Osteoblast (primary cell): ENCODE measurements at regions not wholly inside any gene's neighbourhood (a gene's known extent, or its start where the extent isn't known, plus 50 kb on each side); places are given as distances from the start of the nearest gene placed in this dataset.

Source experiments
- DNase-seq: peaks from one replicate; pipeline ENCODE4 v3.0.0; 2011; ENCODE audit warnings: low spot score, mixed read lengths; ENCODE audit not compliant: insufficient read length; ENCODE audit errors: missing footprints
- H2AFZ ChIP-seq: 2 replicates; pipeline ENCODE4 v1.6.0; 2011; ENCODE audit warnings: mild to moderate bottlenecking, low read length
- H3K27ac ChIP-seq: 2 replicates; pipeline ENCODE4 v1.5.1; 2011; ENCODE audit warnings: mild to moderate bottlenecking, low read depth, low read length, moderate library complexity
- H3K27me3 ChIP-seq: 2 replicates; pipeline ENCODE4 v1.6.0; 2012; ENCODE audit warnings: mild to moderate bottlenecking, control low read depth, inconsistent platforms, low read length, moderate library complexity; ENCODE audit not compliant: insufficient read depth
- H3K36me3 ChIP-seq: 2 replicates; pipeline ENCODE4 v1.5.1; 2011; ENCODE audit warnings: mild to moderate bottlenecking, low read length, control low read depth, moderate library complexity; ENCODE audit not compliant: insufficient read depth
- H3K4me1 ChIP-seq: 2 replicates; pipeline ENCODE4 v1.5.1; 2011; ENCODE audit warnings: mild to moderate bottlenecking, low read length, control low read depth, moderate library complexity; ENCODE audit not compliant: insufficient read depth
- H3K4me2 ChIP-seq: 2 replicates; pipeline ENCODE4 v1.6.0; 2011; ENCODE audit warnings: mild to moderate bottlenecking, low read length; ENCODE audit not compliant: insufficient read depth
- H3K4me3 ChIP-seq: fragments of 200-600 bp; sonication (generic); 3 replicates; pipeline ENCODE4 v1.5.1; 2012; ENCODE audit warnings: mild to moderate bottlenecking, low read length, inconsistent platforms; ENCODE audit not compliant: insufficient read depth
- H3K79me2 ChIP-seq: 2 replicates; pipeline ENCODE4 v1.6.0; 2012; ENCODE audit warnings: mild to moderate bottlenecking, low read length, control low read depth, inconsistent platforms; ENCODE audit not compliant: insufficient read depth
- H3K9me3 ChIP-seq: 2 replicates; pipeline ENCODE4 v1.5.1; 2011; ENCODE audit warnings: low read depth, low read length, control low read depth
- H4K20me1 ChIP-seq: 2 replicates; pipeline ENCODE4 v1.6.0; 2012; ENCODE audit warnings: mild to moderate bottlenecking, low read length, control low read depth; ENCODE audit not compliant: insufficient read depth
- TF ChIP-seq, protein P1 (sequence below): IDR thresholded peaks from 2 replicates; pipeline ENCODE4 v1.5.1; 2011; ENCODE audit warnings: mild to moderate bottlenecking, low read depth, low read length, moderate library complexity; ENCODE audit errors: extremely low read depth

DNA sequence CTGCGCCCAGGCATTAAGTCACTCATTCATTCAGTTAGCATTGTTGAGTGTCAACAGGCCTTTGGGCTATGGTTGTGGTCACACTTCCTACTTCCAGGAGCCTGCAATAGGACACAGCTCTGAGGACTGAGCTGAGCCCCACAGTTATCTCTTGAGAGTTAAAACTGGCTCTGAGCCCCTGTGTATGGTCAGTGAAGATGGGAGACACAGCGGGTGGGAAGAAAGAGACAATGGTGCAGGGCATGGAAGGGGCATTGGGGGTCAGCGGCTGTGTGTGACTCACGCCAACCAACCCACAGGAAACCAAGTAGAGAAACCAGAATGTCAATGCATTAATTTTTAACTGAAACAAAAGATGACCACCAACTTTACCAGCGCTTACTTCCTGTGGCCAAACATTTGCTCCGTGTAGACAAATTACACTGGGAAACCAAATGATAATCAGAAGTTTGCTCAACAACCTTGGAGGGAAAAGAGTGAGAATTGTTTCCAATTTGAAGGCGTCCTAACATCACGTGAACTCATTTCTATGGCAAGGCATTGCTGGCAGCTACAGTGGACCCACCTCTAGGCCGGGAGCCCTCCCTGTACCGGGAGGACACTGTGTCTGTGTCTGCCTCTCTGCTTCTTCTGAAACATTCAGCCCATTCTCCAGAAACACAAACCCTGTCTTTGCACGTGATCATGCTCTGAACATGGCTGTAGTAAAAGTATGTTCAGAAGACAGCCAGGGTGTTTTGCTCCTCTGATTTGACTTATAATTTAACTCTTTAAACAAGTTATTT, 212.0 kb upstream of the ID2 start:
- peak overlapping the region; percentile 1 for H2AFZ ChIP-seq
- no peak overlapping the region for H3K4me2 ChIP-seq
- TF ChIP-seq, protein P1, sequence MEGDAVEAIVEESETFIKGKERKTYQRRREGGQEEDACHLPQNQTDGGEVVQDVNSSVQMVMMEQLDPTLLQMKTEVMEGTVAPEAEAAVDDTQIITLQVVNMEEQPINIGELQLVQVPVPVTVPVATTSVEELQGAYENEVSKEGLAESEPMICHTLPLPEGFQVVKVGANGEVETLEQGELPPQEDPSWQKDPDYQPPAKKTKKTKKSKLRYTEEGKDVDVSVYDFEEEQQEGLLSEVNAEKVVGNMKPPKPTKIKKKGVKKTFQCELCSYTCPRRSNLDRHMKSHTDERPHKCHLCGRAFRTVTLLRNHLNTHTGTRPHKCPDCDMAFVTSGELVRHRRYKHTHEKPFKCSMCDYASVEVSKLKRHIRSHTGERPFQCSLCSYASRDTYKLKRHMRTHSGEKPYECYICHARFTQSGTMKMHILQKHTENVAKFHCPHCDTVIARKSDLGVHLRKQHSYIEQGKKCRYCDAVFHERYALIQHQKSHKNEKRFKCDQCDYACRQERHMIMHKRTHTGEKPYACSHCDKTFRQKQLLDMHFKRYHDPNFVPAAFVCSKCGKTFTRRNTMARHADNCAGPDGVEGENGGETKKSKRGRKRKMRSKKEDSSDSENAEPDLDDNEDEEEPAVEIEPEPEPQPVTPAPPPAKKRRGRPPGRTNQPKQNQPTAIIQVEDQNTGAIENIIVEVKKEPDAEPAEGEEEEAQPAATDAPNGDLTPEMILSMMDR: no peak
- no peaks in the 10 kb centered on the region for H3K79me2 ChIP-seq
- no peaks in the 10 kb centered on the region for H3K27me3 ChIP-seq
- no peak for DNase-seq
- H4K20me1 ChIP-seq: no peaks in the 10 kb centered on the region
- no peak overlapping the region for H3K4me3 ChIP-seq
- no peaks in the 10 kb centered on the region for H3K4me1 ChIP-seq
- H3K36me3 ChIP-seq: no peaks in the 10 kb centered on the region
- no peaks in the 10 kb centered on the region for H3K9me3 ChIP-seq
- no peak overlapping the region for H3K27ac ChIP-seq

DNA sequence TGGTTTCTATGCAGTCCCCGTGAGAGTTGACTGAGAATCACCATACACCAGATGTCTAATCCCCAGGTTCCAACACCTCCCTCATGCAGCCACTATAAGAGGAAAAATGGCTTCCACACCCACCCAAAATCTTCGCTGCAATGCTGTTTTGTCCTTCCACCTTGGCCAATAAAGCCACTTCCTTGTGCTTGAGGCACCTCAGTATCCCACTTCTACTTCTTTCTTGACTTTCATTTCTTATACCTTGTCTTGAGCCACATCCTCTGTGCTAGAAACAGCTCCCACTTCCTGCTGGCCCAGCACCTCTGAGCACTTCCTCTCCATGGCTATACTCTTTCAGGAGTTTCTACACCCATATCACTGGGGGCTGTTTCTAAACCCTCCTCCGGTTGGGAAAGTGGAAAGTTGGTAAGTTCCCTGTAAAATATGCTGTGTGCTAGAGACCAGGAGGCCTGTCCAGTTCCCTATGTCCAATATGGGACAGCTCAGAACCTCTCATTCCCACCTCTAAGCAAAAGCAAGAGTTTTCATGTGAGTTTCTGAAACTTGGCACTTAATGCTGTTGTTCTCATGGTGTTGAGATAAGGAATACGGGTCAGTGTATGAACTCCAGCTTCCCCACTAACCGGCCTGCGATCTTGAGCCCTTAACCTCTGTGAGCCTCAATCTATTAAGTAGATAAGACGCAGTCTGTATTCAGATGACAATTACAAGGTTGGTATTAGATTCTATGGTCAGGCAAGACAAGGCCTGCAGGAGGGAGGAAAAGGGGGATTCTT, 209.1 kb upstream of the ID2 start:
- H3K27me3 ChIP-seq: no peaks in the 10 kb centered on the region
- DNase-seq: no peak
- H2AFZ ChIP-seq: no peak overlapping the region
- no peaks in the 10 kb centered on the region for H4K20me1 ChIP-seq
- H3K79me2 ChIP-seq: no peaks in the 10 kb centered on the region
- no peak overlapping the region for H3K4me3 ChIP-seq
- H3K4me1 ChIP-seq: no peaks in the 10 kb centered on the region
- H3K36me3 ChIP-seq: no peaks in the 10 kb centered on the region
- no peak overlapping the region for H3K27ac ChIP-seq
- H3K9me3 ChIP-seq: no peaks in the 10 kb centered on the region
- TF ChIP-seq, protein P1: no peak
- H3K4me2 ChIP-seq: no peak overlapping the region

DNA sequence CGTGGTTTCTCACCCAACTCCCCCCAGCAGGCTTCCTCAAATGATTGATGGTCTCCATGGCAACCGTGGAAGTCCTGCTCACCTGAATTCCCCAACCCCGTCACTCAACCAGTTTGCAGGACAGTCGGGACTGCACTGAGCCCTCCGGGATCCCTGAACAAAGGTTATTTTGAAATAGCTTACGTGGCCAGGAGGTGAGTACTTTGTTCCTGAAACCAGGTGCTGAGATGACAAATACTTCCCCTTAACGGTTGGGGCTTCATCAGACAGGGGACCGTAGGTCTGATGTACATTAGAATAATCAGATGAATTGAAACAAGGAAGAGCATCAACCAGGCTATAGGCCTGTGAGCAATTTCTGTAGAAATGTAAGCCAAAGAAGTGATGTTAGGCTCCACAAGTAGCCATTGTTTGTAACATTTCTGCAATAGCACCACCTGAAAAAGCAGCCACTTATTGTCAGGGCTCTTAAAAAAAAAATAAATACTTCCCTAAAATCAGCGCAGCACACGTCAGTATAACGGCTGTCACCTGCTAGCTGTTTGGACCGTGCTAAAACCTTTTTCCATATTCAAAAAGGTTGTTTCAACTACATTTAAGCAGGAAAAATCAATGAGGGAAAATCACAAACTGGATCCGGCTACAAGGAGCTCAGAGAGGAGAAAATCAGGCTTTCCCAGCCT, 206.4 kb upstream of the ID2 start:
- H3K4me2 ChIP-seq: no peak overlapping the region
- TF ChIP-seq, protein P1: no peak
- no peak overlapping the region for H3K27ac ChIP-seq
- H3K27me3 ChIP-seq: no peaks in the 10 kb centered on the region
- DNase-seq: no peak
- H3K4me1 ChIP-seq: peaks cover 10% of the 10 kb centered on the region
- no peak overlapping the region for H3K4me3 ChIP-seq
- H4K20me1 ChIP-seq: no peaks in the 10 kb centered on the region
- H2AFZ ChIP-seq: no peak overlapping the region
- H3K36me3 ChIP-seq: no peaks in the 10 kb centered on the region
- no peaks in the 10 kb centered on the region for H3K9me3 ChIP-seq
- H3K79me2 ChIP-seq: no peaks in the 10 kb centered on the region
